ENCODE measurements at regions not wholly inside any gene's neighbourhood (a gene's known extent, or its start where the extent isn't known, plus 50 kb on each side); places are given as distances from the start of the nearest gene placed in this dataset.
"Not testable (repeated sequence)": the region's sequence is repeated elsewhere in the genome, so short reads cannot be mapped to it uniquely, and the experiment has no call there.

DNA sequence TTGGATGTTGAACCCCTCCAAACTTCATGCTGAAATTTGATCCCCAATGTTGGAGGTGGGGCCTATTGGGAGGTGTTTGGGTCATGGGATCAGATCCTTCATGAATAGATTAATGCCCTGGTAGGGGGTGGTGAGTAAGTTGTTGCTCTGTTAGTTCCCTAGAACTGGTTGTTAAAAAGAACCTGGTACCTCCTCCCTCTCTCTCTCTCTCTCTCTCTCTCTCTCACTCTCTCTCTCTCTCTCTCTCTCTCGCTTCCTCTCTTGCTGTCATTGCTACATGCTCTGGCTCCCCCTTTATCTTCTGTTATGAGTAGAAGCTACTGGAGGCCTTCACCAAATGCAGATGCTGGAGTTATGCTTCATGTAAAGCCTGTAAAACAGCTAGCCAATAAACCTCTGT, 498.2 kb upstream of the NR5A2 start:
- no peak for TF ChIP-seq EZH2phosphoT487 (IDR thresholded peaks at IDR 0.05; ENCODE audit: low read depth)
- TF ChIP-seq, protein P1, sequence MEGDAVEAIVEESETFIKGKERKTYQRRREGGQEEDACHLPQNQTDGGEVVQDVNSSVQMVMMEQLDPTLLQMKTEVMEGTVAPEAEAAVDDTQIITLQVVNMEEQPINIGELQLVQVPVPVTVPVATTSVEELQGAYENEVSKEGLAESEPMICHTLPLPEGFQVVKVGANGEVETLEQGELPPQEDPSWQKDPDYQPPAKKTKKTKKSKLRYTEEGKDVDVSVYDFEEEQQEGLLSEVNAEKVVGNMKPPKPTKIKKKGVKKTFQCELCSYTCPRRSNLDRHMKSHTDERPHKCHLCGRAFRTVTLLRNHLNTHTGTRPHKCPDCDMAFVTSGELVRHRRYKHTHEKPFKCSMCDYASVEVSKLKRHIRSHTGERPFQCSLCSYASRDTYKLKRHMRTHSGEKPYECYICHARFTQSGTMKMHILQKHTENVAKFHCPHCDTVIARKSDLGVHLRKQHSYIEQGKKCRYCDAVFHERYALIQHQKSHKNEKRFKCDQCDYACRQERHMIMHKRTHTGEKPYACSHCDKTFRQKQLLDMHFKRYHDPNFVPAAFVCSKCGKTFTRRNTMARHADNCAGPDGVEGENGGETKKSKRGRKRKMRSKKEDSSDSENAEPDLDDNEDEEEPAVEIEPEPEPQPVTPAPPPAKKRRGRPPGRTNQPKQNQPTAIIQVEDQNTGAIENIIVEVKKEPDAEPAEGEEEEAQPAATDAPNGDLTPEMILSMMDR (IDR thresholded peaks at IDR 0.05; ENCODE audit: low read depth, low read length): no peak
- Histone ChIP-seq H3K4me2 (ENCODE audit: low read length) (peak overlapping the region; percentile 31; the same call in 1 of the 2 replicates), H3K36me3 (replicated peaks; ENCODE audit: low read depth, low read length) (peaks cover 10% of the 10 kb centered on the region), H2AFZ (ENCODE audit: low read depth, low read length) (peak overlapping the region; percentile 62), H3K9ac (ENCODE audit: low read length) (no peak overlapping the region), H3K4me3 (ENCODE audit: low read length) (no peak overlapping the region), H3K27ac (ENCODE audit: low read length) (peak overlapping the region; percentile 44; the same call in 1 of the 2 replicates), H4K20me1 (ENCODE audit: insufficient read depth, low read length) (no peaks in the 10 kb centered on the region), H3K9me3 (ENCODE audit: insufficient read depth, low read length) (peaks cover 13% of the 10 kb centered on the region; the same call in 1 of the 2 replicates), H3K79me2 (ENCODE audit: low read length) (no peaks in the 10 kb centered on the region), H3K4me1 (ENCODE audit: low read length) (peaks cover 11% of the 10 kb centered on the region), H3K27me3 (ENCODE audit: low read depth, low read length) (no peaks in the 10 kb centered on the region)

DNA sequence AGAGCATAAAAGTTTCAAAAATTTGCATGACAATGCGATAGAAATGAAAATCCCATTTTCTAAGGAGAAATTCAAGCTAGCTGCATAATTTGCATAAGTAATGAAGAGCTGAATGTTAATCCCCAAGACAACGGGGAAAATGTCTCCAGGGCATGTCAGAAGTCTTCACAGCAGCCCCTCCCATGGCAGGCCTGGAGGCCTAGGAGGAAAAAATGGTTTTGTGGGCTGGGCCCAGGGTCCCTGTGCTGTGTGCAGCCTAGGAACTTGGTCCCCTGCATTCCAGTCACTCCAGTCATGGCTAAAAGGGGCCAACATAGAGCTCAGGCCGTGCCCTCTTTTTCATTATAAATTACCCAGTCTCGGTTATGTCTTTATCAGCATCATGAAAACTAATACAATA, 494.1 kb upstream of the NR5A2 start:
- not testable (repeated sequence) for H2AFZ ChIP-seq (ENCODE audit: low read depth, low read length); H3K27me3 ChIP-seq (ENCODE audit: low read depth, low read length); H3K4me2 ChIP-seq (ENCODE audit: low read length); H3K4me3 ChIP-seq (ENCODE audit: low read length); H3K9ac ChIP-seq (ENCODE audit: low read length); H3K36me3 ChIP-seq (replicated peaks; ENCODE audit: low read depth, low read length); H3K79me2 ChIP-seq (ENCODE audit: low read length); H3K27ac ChIP-seq (ENCODE audit: low read length); H4K20me1 ChIP-seq (ENCODE audit: insufficient read depth, low read length)
- Histone ChIP-seq H3K4me1 (ENCODE audit: low read length) (peaks cover 11% of the 10 kb centered on the region), H3K9me3 (ENCODE audit: insufficient read depth, low read length) (peaks cover 18% of the 10 kb centered on the region)

DNA sequence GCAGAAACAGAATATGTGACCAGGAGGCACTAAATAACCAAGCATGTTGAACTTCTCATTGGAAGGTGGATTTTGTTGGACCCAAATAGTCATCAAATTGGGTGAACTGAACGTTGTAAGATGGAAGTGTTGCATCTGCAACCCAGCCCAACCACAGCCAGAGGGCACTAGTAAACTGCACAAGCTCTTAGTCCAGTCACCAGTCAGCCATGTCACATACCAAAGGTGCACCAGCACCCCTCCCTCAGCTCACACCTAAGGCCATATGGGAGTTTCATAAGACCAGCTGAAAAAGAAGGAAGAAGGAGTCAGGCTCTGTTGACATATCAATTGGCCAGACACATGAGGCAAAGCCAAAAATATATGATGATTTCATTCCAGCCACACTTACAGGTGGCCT, 481.7 kb upstream of the NR5A2 start:
- TF ChIP-seq, protein P1 (IDR thresholded peaks at IDR 0.05; ENCODE audit: low read depth, low read length): peak; percentile 65
- no peak for TF ChIP-seq EZH2phosphoT487 (IDR thresholded peaks at IDR 0.05; ENCODE audit: low read depth)
- Histone ChIP-seq H3K36me3 (replicated peaks; ENCODE audit: low read depth, low read length) (no peaks in the 10 kb centered on the region), H3K27ac (ENCODE audit: low read length) (no peak overlapping the region), H3K27me3 (ENCODE audit: low read depth, low read length) (no peaks in the 10 kb centered on the region), H3K4me3 (ENCODE audit: low read length) (no peak overlapping the region), H3K9ac (ENCODE audit: low read length) (no peak overlapping the region), H2AFZ (ENCODE audit: low read depth, low read length) (peak overlapping the region; percentile 22; the same call in 1 of the 2 replicates), H3K79me2 (ENCODE audit: low read length) (no peaks in the 10 kb centered on the region), H3K9me3 (ENCODE audit: insufficient read depth, low read length) (no peaks in the 10 kb centered on the region), H3K4me2 (ENCODE audit: low read length) (no peak overlapping the region), H3K4me1 (ENCODE audit: low read length) (peaks cover 8% of the 10 kb centered on the region; the same call in 1 of the 2 replicates), H4K20me1 (ENCODE audit: insufficient read depth, low read length) (no peaks in the 10 kb centered on the region)

DNA sequence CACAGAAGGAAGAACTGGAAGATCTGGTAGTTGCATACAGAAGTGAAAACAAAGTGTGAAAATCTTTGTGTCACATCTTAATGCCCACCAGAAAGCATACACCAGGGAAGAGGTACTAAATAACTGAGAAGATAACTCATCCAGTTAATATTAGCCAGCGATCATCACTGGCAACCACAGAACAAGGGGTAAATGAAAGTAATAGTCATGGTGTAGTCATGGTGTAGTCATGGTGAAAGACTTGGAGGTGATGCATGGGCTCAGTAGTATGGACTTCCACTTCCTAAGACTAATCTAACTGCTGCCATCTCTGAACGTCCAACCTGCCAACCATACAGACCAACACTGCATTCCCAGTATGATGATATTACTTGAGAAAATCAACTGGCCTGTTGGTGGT, 481.2 kb upstream of the NR5A2 start:
- no peak overlapping the region for H3K4me2 ChIP-seq (ENCODE audit: low read length)
- no peaks in the 10 kb centered on the region for H3K27me3 ChIP-seq (ENCODE audit: low read depth, low read length)
- H2AFZ ChIP-seq (ENCODE audit: low read depth, low read length): no peak overlapping the region; the same call in 1 of the 2 replicates
- no peak overlapping the region for H3K27ac ChIP-seq (ENCODE audit: low read length)
- H3K4me1 ChIP-seq (ENCODE audit: low read length): peaks cover 8% of the 10 kb centered on the region; the same call in 1 of the 2 replicates
- H4K20me1 ChIP-seq (ENCODE audit: insufficient read depth, low read length): no peaks in the 10 kb centered on the region
- H3K4me3 ChIP-seq (ENCODE audit: low read length): no peak overlapping the region
- no peaks in the 10 kb centered on the region for H3K79me2 ChIP-seq (ENCODE audit: low read length)
- no peak for TF ChIP-seq EZH2phosphoT487 (IDR thresholded peaks at IDR 0.05; ENCODE audit: low read depth)
- TF ChIP-seq, protein P1 (IDR thresholded peaks at IDR 0.05; ENCODE audit: low read depth, low read length): no peak
- no peaks in the 10 kb centered on the region for H3K9me3 ChIP-seq (ENCODE audit: insufficient read depth, low read length)
- no peaks in the 10 kb centered on the region for H3K36me3 ChIP-seq (replicated peaks; ENCODE audit: low read depth, low read length)
- no peak overlapping the region for H3K9ac ChIP-seq (ENCODE audit: low read length)

Data from OCI-LY3 (cell line).